B cell (primary cell): ENCODE measurements at regions not wholly inside any gene's neighbourhood (a gene's known extent, or its start where the extent isn't known, plus 50 kb on each side); places are given as distances from the start of the nearest gene placed in this dataset.

Experiments used
- EZH2 ChIP-seq: IDR thresholded peaks from 2 replicates; pipeline ENCODE4 v1.6.1; 2012; ENCODE audit warnings: borderline replicate concordance, low read depth, mild to moderate bottlenecking, moderate library complexity, low read length; ENCODE audit not compliant: insufficient read depth, poor library complexity, severe bottlenecking
- TF ChIP-seq, protein P1 (sequence below): fragments of 200-600 bp; IDR thresholded peaks from one replicate; pipeline ENCODE4 v1.8.0; 2022; ENCODE audit warnings: antibody characterized with exemption, mild to moderate bottlenecking

DNA sequence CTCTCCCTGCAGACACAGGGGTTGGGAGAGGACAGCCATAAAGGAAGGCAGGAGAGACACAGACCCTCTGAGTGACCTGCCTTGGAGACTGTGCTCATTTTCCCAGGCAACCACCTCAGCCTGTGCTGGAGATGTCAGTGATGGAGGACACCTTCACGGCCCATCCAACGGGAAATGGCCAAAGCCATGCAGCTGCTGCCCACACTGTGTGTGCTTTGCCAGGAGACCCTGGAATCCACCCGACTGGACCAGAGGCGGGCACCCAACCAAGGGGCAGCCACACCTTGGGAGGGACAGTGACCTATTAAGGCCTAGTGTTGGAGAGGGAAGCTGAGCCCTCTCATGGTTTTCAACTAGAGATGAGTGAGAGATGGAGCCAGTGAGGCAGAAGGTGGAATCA lies 192.5 kb downstream of the SMAD2 start:
- TF ChIP-seq, protein P1, sequence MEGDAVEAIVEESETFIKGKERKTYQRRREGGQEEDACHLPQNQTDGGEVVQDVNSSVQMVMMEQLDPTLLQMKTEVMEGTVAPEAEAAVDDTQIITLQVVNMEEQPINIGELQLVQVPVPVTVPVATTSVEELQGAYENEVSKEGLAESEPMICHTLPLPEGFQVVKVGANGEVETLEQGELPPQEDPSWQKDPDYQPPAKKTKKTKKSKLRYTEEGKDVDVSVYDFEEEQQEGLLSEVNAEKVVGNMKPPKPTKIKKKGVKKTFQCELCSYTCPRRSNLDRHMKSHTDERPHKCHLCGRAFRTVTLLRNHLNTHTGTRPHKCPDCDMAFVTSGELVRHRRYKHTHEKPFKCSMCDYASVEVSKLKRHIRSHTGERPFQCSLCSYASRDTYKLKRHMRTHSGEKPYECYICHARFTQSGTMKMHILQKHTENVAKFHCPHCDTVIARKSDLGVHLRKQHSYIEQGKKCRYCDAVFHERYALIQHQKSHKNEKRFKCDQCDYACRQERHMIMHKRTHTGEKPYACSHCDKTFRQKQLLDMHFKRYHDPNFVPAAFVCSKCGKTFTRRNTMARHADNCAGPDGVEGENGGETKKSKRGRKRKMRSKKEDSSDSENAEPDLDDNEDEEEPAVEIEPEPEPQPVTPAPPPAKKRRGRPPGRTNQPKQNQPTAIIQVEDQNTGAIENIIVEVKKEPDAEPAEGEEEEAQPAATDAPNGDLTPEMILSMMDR: no peak
- no peak for TF ChIP-seq EZH2
